EH (cell line): ENCODE measurements at regions not wholly inside any gene's neighbourhood (a gene's known extent, or its start where the extent isn't known, plus 50 kb on each side); places are given as distances from the start of the nearest gene placed in this dataset.

ENCODE experiments used
- DNase-seq: peaks from one replicate; pipeline ENCODE4 v3.0.0-alpha.2; 2015; ENCODE audit warnings: low read depth

DNA sequence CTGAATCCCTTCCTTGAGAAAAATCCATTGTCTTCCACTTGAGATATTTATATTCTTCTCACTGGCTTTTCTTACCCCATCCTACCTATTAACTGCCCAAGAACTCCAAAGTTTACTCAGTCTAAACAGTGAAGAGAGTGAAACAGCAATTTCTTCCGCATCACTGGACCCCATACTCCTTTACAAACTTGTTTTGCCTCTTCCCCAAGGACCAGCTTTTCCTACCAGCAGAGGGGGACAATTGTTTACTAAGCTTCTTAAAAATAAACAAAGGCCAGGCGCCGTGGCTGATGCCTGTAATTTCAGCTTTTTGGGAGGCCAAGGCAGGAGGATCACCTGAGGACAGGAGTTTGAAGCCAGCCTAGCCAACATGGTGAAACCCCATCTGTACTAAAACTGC lies 52.0 kb downstream of the LRATD1 start:
- DNase-seq, result no peak

- DNase-seq, result no peak
Observed at GRCh38 chr2:14690926-14691325, 58.4 kb downstream of the LRATD1 start.

GRCh38 chr2:14693874-14694273 lies 61.4 kb downstream of the LRATD1 start:
- no peak for DNase-seq

DNA sequence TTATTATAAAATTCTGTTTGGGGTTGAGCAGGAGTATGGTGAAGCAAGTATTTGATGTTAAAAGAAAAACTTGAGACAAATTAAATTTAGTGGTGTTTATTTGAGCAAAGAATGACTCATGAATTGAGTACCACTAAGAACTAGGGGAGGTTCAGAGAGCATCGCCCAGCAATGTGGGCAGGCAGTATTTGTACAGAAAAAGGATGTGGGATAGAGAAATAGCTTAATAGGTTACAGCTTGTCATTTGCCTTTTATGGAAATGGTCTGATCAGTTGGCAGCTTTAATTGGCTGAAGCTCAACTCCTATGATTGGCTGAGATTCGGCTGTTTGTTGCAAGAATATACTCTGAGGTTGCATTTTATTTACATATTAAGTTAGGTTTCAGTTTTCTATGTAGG lies 68.2 kb downstream of the LRATD1 start:
- DNase-seq, result no peak

- no peak for DNase-seq
Observed at GRCh38 chr2:14702258-14702657, 69.7 kb downstream of the LRATD1 start.

DNA sequence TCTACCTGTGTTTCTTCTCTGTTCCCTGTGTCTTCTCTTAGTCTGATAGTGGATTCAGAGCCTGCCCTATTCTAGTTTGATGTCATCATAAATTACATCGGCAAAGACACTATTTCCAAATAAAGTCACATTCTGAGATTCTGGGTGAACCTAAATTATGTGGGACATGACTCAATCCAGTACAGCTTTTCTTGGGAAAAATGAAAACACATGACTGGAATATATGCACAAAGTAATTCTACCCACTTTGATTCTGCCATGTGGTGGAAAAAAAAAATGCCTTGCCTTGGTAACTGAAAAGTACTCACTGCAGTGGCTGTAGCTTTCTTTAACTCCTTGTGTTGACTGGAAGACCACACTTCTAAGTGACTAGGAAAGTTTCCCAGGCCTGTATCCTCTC lies 73.7 kb downstream of the LRATD1 start:
- DNase-seq, result no peak

DNA sequence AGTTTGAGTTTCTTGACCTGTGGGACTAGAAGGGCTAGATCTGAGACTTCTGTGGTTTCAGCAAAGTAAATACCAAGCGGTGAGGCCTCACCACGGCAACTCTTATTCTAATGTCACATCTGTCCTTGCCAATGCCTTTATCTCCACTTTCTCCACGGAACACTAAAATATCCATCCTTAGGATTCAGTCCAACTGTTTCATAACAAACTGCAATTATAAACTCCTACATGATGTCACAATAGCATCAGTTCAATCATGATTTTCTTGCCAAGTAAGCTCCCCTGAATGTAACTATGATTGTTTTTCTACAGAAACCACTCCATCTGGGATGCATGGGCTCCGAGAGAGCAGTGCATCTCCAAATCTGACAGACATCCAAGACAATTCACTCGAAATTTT lies 79.6 kb downstream of the LRATD1 start:
- DNase-seq, result no peak

GRCh38 chr2:14713248-14713647 lies 80.7 kb downstream of the LRATD1 start:
- no peak for DNase-seq

- no peak for DNase-seq
Observed at GRCh38 chr2:14715600-14715999, 83.1 kb downstream of the LRATD1 start.

GRCh38 chr2:14716319-14716718 lies 83.8 kb downstream of the LRATD1 start:
- DNase-seq, result no peak

GRCh38 chr2:14717131-14717530 lies 84.6 kb downstream of the LRATD1 start:
- DNase-seq, result no peak

GRCh38 chr2:14720319-14720718 lies 87.8 kb downstream of the LRATD1 start:
- DNase-seq, result no peak

- no peak for DNase-seq
Observed at GRCh38 chr2:14720739-14721138, 88.2 kb downstream of the LRATD1 start.

DNA sequence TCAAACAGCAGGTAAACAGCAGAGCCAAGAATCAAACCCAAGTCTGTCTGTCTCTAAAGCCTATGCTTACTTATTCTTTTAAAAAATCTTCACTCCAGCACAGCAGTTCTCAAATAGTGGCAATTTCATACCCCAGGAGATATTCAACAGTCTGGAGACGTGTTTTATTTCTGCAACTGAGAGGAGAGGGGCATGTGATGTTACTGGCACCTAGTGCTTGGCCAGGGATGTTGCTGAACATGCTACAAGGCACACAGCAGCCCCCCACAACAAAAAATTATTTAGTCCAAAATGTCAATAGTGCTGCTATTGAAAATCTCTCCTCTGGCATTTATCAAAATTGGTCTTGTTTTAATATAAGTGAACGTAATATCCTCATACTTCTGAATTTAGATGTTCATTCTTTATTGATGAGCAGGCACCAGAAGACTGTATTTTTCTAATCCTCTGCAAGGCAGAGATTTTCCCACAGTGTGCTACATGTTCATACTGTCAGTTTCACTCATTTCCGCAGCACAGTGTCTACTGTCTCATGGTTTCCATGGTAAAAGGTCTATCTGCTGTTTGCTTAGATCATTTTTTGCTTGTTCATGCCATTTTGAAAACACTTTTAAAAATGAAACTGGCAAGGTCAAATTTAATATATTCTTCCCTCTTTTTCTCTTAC lies 90.5 kb downstream of the LRATD1 start:
- no peak for DNase-seq

DNA sequence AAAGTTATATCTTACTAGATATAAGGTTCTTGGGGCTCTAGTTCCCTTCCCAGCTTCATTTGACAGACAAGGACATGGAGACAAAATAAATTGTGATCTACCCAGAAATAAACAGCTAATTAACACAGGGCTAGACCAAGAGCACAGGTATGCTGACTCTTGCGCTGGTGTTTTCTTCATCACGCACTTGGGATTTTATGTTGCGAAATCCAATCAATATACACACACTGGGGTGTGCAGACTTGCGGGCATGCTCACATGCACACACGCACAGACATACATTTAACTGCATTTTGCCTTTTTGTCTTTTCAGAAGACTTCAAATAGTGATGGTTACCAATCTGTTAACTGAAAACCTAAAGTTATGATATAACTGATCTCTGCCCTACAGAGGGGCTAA lies 91.2 kb downstream of the LRATD1 start:
- no peak for DNase-seq

DNA sequence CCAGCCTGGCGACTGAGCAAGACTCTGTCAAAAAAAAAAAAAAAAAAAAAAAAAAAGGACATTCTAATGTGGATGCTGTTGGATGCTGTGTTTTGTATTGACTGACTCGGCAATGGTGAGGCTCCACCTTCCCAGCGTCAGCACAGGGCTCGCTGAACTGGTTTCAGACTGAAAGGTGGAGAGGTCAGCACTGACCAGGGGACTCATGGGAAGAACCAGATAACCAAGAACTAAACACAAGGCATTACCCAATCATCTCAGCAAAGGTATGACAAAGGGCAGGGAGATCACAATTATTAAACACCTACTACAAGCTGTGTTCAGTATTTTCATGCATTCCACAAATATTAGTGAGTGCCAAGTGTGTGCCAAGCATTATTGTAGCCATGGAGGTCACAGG lies 103.2 kb downstream of the LRATD1 start:
- no peak for DNase-seq

DNA sequence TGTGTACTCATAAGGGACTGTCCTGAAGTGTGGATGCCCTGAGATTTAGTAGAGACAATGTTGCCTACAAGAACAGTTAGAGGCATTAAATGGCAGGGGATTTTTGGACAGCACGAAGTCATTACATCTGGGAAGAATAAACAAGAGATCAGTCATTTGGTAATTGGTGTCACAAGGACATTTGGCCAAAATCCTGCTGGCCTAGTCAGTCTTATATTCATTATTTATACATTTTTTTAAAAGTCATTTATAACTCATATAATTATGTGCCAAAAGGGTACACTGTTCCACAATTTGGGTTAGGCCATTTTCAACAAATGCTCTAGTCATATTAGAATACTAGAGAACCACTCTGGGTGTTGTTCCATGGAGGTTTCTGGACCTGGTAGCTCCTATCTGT lies 104.7 kb downstream of the LRATD1 start:
- no peak for DNase-seq

DNA sequence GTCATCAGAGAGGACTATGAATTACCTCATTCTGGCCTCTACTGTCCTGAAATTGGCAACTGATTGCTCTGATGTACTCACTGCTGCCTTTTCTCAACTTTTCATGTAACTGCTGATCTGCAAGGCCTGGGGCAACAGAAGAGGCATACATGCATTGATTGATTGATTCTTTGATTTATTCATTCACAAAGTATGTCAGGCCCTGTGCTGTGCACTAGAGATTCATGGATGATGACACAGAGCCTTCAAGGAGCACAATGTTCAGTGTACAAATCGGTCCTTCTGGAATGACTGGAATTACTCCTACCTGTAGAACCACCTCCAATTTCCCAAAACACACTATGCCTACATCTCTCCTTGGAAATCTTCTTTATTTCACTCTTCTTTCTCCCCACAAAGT lies 111.3 kb downstream of the LRATD1 start:
- DNase-seq, result no peak

DNA sequence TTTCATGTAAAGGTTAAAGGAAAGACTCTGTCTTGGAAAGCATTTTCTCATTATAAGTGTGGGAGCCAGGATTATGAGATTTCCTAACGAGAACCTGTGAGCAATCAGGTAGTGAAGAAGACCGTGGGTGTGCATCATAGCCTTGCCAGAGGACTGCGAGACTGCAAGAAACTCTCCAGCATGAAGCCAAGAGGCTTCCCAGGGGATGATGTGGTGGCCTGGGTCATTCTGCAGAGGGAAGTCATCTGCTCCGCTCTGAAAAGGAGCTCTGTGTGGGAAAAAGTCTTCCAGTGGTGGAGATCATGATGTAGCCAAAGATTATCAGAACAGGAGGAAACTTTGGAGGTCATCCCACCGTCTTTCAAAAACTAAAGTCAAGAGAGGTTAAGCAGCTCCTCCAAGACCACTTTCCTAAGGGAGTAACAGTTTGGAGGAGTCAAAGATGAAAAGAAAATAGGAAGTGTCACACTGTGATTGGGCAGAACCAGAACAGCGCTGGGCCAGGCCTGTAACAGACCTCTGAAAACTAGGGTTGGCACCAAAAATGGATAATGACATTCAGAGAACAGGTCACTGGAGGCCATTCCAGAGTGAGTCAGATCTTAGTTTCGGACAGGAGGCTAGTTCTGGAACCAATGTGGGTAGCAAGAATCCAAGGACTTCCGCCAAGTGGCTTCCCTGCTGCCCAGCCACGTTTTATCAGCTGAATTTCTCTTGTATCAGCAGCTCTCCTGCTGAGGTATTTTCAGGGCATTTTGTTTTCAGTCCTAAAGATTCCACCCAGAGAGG lies 113.0 kb downstream of the LRATD1 start:
- no peak for DNase-seq

DNA sequence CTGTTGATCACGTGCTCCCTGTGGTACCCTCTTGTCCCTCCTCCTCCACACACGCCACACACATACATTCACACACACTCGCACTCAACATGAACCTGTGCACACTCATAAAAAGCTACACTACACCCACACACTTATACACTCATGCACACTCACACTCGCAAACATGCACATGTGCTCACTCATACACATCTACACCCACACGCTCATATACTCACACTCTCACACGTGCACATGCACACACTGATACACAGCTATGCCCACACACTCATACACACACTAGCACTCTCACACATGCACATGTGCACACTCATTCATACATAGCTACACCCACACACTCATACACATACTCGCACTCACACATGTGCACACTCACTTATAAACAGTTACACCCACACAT lies 113.6 kb downstream of the LRATD1 start:
- DNase-seq, result no peak

GRCh38 chr2:14747447-14747846 lies 114.9 kb downstream of the LRATD1 start:
- no peak for DNase-seq

GRCh38 chr2:14749884-14750283 lies 117.4 kb downstream of the LRATD1 start:
- DNase-seq, result no peak

DNA sequence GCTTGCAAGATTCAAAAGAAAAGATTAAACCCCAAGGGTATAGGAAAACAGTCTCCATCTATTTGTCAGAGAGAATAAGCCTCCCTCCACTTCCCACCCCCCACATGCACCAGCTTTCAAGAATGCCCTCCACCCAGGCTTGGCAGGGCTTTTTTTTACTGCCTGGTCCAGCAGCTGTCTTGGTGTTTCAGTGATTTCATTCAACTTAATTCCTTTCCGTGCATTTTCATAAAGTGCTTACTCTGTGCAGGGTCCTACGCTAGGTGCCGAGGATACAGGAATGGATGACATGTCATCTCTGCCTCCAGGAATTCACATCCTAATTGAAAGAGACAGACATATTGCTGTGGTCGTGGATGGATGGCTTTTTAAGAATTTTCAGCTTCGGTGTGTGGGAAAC lies 117.9 kb downstream of the LRATD1 start:
- DNase-seq, result no peak

GRCh38 chr2:14751581-14751980 lies 119.1 kb downstream of the LRATD1 start:
- DNase-seq, result no peak
